Superior temporal gyrus (tissue), 1 donor: ENCODE measurements at regions not wholly inside any gene's neighbourhood (a gene's known extent, or its start where the extent isn't known, plus 50 kb on each side); places are given as distances from the start of the nearest gene placed in this dataset.

Source experiments
- DNase-seq: peaks from one replicate; pipeline ENCODE4 v3.0.0-alpha.2; 2016; ENCODE audit errors: extremely low spot score

DNA sequence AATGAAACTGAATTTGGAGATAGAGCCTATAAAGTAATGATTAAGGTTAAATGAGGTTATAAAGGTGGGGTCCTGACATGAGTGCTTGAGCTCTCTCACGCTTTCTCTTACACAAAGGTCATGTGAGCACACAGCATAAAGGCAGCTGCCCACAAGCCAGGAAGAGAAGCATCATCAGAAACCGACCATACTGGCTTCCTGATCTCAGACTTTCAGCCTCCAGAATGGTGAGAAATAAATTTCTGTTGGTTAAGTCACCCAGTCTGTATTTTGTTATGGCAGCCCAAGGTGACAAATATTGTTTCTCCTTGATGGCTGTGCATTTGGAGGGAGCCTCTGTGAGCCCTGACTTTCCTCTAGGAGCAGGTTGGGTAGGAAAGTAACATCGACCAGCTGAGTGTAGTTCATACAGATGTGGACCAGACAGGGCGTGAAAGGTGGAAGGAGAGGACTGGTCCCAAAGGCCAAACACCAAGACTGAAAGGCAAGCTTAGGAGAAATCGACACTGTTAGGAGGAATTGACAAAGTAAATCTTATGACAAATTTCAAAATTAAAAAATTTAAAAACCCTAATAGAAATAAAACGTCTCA lies 97.6 kb upstream of the SLC38A2 start:
- no peak for DNase-seq

GRCh38 chr12:46468813-46469212 lies 96.2 kb upstream of the SLC38A2 start:
- no peak for DNase-seq

DNA sequence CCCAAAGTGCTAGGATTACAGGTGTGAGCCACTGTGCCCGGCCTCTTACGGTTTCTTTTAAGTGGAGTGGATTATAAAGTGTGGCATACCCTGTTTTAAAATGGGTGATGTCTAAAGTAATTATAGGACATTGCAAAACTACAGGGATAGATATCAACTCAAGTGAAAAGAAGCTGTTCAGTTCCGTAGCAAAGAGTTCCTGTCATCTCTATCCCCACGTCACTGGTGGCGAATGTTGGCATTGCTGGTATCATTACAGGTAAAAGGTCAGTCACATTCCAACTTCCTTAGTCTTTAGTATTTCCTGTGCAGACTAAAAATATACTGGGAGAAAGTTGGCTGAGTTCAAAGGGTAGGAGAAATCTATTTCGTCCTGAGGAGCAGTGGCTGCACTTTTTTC lies 95.6 kb upstream of the SLC38A2 start:
- DNase-seq = no peak

DNA sequence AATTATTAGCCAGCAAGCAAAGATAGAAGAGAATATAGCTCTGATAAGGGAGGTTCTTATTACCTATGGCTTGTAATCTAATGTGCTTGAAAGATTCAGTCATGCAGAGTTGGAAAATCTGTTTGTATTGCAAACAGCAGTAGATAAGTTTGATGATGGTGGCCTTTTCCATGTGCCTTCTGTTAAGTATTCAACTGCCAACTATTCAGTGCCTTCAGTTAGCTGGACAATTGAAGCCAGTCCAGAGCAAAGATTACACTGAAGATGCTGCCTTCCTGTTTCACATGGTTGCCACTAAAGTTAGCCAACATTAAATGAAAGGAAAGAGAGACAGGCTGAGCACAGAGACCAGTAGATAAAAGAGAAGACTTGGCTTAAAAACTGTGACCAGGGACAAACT lies 92.7 kb upstream of the SLC38A2 start:
- DNase-seq = no peak

- no peak for DNase-seq
Measured at GRCh38 chr12:46464863-46465262, 92.3 kb upstream of the SLC38A2 start.

DNA sequence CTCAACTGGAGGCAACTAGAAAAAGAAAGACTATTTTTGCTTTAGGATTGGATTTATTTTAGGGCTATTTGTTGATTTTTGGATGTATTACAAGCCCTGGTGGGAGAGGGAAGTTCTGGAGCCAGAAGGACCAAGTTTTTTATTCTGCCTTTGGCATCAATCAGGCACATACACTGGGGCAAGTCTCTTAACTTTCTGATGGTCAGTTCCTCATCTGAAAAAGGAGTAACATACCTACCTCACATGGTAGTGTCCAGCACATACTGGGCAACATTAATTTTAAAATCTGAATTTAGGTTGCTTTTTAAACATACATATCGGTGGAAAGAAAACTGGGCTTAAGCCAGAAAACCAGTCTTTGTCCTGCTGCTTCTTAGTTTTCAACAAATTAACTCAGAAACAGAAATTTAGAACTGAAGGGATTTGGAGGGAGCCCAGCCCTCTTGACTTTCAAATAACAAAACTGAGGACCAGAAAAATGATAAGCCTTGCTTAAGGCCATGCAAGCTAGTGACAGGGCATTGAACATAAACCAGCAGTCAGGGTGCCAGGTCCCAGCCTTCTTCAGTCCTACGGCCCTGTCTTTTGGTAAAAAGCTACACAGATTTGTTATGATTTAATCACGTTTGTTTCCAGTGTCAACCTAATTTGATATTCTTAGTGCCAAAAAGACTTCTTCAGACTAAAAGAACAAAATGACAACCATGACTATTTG lies 90.2 kb upstream of the SLC38A2 start:
- DNase-seq = no peak

- DNase-seq = no peak
Measured at GRCh38 chr12:46461907-46462640, 89.5 kb upstream of the SLC38A2 start.

- DNase-seq = no peak
Measured at GRCh38 chr12:46461459-46461858, 88.9 kb upstream of the SLC38A2 start.

- no peak for DNase-seq
Measured at GRCh38 chr12:46460682-46461210, 88.2 kb upstream of the SLC38A2 start.

GRCh38 chr12:46459861-46460545 lies 87.4 kb upstream of the SLC38A2 start:
- no peak for DNase-seq

DNA sequence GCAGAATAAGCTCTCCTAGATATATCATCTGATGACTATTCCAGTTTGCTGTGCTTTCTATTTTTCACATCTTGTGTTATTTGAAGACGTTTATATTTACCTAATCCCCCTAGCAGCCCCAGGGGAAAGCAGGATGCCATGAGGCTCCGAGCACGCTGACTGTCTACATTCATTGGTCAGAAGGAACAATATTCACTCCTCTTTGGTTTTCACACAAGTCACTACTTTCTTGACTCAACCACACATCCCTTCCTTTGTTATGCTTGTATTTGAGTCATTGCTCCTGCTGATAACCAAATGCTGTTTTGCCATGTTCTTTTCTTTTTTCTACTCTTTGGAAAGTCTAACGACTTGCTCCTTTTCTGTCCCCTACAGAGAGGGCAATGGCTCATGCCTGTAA lies 86.5 kb upstream of the SLC38A2 start:
- no peak for DNase-seq

DNA sequence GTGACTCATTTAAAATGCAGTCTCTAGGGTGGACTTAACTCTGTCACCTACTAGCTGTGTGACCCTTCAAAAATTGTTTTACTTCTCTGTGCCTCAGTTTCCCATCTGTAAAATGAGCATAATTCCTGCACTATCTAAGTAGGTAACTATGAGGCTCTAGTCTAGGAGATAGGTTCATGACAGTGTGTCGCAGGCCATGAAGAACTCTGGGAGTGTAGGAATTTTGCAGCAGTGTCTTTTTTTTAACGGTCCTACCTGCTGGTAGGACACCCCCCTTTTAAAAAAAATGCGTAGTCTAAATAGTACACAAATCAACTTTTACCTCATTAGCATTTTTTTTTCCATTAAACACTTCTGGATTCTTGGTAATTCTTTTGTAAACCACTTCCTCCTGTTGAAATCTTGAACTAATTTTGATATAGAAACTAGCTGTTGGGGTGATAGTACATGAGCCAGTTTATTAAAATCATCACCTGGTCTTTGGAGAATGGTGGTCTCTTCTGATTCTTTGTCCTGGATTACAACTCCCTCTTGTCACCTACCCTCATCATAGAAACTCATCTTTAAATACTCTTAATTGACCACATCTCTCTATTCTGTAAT lies 86.0 kb upstream of the SLC38A2 start:
- no peak for DNase-seq

DNA sequence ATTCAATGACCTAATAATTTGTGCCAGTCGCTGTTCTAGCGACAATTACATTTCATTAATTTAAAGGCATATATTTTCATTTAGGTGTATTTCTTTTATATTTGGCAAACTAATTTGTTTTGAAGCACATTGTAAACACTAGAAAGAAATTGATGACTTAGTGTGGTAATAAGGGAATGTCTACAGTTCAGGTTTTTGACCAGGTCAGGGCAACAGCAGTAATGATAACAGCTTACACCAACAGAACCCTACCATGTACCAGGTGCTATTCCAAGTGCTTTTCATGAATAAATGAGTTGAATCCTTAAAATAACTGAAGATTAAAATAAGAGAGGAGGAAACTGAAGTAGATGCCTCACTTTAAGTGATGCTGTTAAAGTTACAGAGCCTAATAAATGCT lies 85.4 kb upstream of the SLC38A2 start:
- DNase-seq = no peak

GRCh38 chr12:46456356-46457334 lies 84.1 kb upstream of the SLC38A2 start:
- DNase-seq = no peak

DNA sequence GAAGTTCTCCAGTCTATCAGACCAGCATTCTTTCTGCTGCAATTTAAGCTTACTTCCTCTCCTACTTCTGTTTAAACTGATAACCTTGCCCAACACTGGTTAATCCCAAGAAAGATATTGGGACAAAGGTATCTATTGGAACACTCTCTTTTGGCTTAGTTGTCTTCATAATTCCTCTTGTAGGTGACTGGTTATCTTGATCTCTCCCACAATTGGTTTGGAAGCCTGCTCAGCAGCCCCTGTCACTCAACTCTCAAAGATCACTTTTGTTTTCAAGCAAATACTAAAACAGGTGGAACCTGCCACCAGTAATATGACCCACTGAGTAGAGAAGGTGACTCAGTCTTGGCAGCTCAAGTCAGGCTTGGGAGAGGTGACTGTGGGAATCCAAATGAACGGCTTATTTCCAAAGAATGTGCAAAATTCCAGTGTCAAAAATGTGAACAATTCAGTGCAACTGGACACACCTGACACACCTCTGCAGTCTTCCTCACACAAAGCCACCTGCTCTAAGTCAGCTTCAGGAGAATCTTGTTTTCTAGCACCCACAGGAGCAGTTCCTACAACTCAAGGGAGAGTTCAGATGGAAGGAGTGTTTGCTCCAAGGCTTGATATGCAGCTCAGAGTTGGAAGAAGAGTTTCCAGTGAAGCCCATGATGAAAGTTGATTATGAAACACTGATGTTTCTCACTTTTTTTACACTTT lies 83.2 kb upstream of the SLC38A2 start:
- DNase-seq = no peak

GRCh38 chr12:46454981-46455380 lies 82.4 kb upstream of the SLC38A2 start:
- DNase-seq = no peak

DNA sequence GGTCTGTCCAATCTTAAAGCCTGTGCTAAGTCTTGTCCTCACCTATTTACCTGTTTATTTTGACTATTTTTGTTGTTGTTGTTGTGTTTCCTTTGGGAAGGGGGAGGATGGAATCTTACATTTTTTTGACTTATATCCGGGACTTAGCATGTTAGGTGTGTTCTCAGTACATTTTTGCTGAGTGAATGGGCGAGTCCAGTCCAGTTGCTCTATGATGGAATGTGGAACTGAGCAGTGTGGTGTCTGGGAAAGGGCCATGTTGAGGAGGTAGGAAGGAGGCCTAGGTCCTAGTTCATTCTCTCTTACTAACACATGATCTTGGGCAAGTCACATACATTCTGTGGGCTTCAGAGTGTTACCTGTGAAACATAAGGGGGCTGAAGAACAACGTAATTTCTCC lies 80.9 kb upstream of the SLC38A2 start:
- DNase-seq = no peak

DNA sequence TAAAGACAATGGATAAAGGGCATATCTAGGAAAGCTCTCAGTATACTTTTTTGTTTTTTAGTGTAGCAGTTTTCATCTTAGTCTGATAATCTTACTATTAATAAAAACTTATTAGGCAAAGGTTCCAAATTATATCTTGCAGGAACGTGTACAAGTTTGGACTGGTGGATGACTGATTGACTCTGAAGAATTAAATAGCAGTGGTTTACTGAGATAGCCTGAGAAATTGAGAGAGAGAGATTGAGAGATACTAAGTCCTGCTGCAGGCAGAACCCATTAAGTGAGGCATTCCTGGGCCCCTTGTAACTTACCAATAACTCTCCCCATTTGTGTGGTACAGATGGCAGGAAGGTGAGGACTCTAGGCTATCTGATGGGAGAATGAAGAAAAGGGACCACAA lies 80.2 kb upstream of the SLC38A2 start:
- DNase-seq = no peak

- DNase-seq = no peak
Measured at GRCh38 chr12:46452061-46452615, 79.6 kb upstream of the SLC38A2 start.
